ENCODE measurements at regions not wholly inside any gene's neighbourhood (a gene's known extent, or its start where the extent isn't known, plus 50 kb on each side); places are given as distances from the start of the nearest gene placed in this dataset.

DNA sequence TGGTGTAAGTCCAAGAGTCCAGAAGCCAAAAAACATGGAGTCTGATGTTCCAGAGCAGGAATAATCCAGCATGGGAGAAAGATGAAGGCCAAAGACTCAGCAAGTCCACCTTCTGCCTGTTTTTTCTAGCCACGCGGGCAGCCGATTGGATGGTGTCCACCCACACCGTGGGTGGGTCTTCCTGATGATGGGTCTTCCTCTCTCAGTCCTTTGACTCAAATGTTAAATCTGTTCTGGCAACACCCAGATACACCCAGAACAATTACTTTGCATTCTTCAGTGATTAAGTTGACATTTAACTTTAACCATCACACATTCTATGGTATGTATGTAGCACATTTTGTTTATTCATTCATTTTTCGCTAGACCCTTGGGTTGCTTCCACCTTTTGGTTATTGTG is 944.4 kb downstream of the PLA2G4A start:
- BruUV-seq (replicated peaks): no TSS peak

DNA sequence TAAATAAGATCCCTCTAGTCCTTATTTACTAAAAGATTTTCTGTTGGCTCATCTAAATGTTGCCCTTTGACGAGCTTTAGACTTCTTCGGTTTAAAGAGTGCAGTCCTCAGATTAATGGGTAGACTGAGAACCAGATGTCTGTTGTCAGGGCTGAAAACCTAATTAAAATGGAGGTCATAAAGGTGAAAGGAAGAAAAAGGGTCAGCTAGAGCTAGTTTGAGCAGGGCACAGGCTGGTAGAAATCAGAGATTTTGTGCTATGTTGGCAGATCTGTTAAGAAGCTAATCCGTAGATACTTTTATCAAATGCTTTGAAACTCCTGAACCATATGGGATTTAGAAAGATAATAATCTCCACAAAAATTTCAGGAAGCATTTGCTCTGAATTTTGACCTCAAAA is 959.0 kb downstream of the PLA2G4A start:
- Histone ChIP-seq H3K27me3 (ENCODE audit: insufficient read depth, low read depth) (no peaks in the 10 kb centered on the region), H3K36me3 (ENCODE audit: low read depth) (no peaks in the 10 kb centered on the region), H3K9me3 (ENCODE audit: insufficient read depth, low read depth) (no peaks in the 10 kb centered on the region), H3K4me3 (no peak overlapping the region), H3K27ac (no peak overlapping the region), H4K20me1 (ENCODE audit: insufficient read depth) (no peaks in the 10 kb centered on the region), H3K4me1 (replicated peaks; ENCODE audit: insufficient read depth) (no peaks in the 10 kb centered on the region), H3K79me2 (ENCODE audit: low read depth) (no peaks in the 10 kb centered on the region), H2AFZ (no peak overlapping the region), H3K9me2 (ENCODE audit: insufficient read depth) (no peaks in the 10 kb centered on the region; the same call in 1 of the 2 replicates), H3K4me2 (no peak overlapping the region), H3F3A (ENCODE audit: insufficient read depth, low read depth) (no peaks in the 10 kb centered on the region)
- no peak for DNase-seq
- TF ChIP-seq, protein P1, sequence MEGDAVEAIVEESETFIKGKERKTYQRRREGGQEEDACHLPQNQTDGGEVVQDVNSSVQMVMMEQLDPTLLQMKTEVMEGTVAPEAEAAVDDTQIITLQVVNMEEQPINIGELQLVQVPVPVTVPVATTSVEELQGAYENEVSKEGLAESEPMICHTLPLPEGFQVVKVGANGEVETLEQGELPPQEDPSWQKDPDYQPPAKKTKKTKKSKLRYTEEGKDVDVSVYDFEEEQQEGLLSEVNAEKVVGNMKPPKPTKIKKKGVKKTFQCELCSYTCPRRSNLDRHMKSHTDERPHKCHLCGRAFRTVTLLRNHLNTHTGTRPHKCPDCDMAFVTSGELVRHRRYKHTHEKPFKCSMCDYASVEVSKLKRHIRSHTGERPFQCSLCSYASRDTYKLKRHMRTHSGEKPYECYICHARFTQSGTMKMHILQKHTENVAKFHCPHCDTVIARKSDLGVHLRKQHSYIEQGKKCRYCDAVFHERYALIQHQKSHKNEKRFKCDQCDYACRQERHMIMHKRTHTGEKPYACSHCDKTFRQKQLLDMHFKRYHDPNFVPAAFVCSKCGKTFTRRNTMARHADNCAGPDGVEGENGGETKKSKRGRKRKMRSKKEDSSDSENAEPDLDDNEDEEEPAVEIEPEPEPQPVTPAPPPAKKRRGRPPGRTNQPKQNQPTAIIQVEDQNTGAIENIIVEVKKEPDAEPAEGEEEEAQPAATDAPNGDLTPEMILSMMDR (conservative IDR thresholded peaks at IDR 0.05): no peak
- TF ChIP-seq EZH2 (IDR thresholded peaks at IDR 0.05; ENCODE audit: low read depth): no peak
- intact Hi-C loops (cut with micrococcal nuclease; ENCODE audit: unreplicated experiment): no loop called here
- ChIA-PET POLR2A (ENCODE audit: unreplicated experiment) (no interaction called here), CTCF (interaction anchor here (0.6 kb wide), 1 partner anchor 54 kb away, joined by 4 read pairs; no protein-coding TSS in a partner anchor)
- BruUV-seq (replicated peaks): no TSS peak

More for the DNA sequence above, 944.4 kb downstream of the PLA2G4A start:
- no peaks in the 10 kb centered on the region for H3K79me2 ChIP-seq (ENCODE audit: low read depth)
- intact Hi-C loops (cut with micrococcal nuclease; ENCODE audit: unreplicated experiment): no loop called here
- DNase-seq: no peak
- no peaks in the 10 kb centered on the region for H3K27me3 ChIP-seq (ENCODE audit: insufficient read depth, low read depth)
- H3K9me2 ChIP-seq (ENCODE audit: insufficient read depth): no peaks in the 10 kb centered on the region
- no peak overlapping the region for H3K4me3 ChIP-seq
- ChIA-PET POLR2A (ENCODE audit: unreplicated experiment) (no interaction called here), CTCF (no interaction called here)
- H2AFZ ChIP-seq: no peak overlapping the region
- no peak overlapping the region for H3K4me2 ChIP-seq
- H3K9me3 ChIP-seq (ENCODE audit: insufficient read depth, low read depth): no peaks in the 10 kb centered on the region
- no peak overlapping the region for H3K27ac ChIP-seq
- TF ChIP-seq EZH2 (IDR thresholded peaks at IDR 0.05; ENCODE audit: low read depth): no peak
- TF ChIP-seq, protein P1 (conservative IDR thresholded peaks at IDR 0.05): no peak
- H3F3A ChIP-seq (ENCODE audit: insufficient read depth, low read depth): no peaks in the 10 kb centered on the region
- no peaks in the 10 kb centered on the region for H4K20me1 ChIP-seq (ENCODE audit: insufficient read depth)
- H3K4me1 ChIP-seq (replicated peaks; ENCODE audit: insufficient read depth): no peaks in the 10 kb centered on the region
- H3K36me3 ChIP-seq (ENCODE audit: low read depth): no peaks in the 10 kb centered on the region

DNA sequence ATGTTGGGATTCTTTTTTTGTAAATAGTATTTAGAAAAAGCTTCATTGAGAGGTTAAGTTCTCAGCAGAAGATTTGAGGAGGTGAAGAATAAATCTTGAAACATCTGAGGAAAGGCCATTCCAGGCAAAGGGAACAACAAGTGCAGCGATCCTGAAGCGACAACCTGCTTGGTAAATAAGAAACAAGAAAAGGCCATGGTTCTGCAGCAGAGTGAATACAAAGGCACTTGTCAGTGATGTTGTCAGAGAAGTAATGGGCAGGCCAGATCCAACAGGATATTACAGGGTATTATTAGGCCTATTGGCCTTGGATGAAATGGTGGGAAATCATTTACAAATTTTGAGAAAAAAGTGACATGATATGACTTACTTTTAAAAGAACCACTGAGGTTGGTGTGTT is 960.0 kb downstream of the PLA2G4A start:
- no TSS peak for BruUV-seq (replicated peaks)
- DNase-seq: no peak
- H3F3A ChIP-seq (ENCODE audit: insufficient read depth, low read depth): no peaks in the 10 kb centered on the region
- no peaks in the 10 kb centered on the region for H3K27me3 ChIP-seq (ENCODE audit: insufficient read depth, low read depth)
- ChIA-PET POLR2A (ENCODE audit: unreplicated experiment) (no interaction called here), CTCF (no interaction called here)
- intact Hi-C loops (cut with micrococcal nuclease; ENCODE audit: unreplicated experiment): no loop called here
- no peaks in the 10 kb centered on the region for H4K20me1 ChIP-seq (ENCODE audit: insufficient read depth)
- H3K27ac ChIP-seq: no peak overlapping the region
- H3K4me3 ChIP-seq: no peak overlapping the region
- no peak overlapping the region for H3K4me2 ChIP-seq
- H3K9me2 ChIP-seq (ENCODE audit: insufficient read depth): no peaks in the 10 kb centered on the region; the same call in 1 of the 2 replicates
- H3K4me1 ChIP-seq (replicated peaks; ENCODE audit: insufficient read depth): no peaks in the 10 kb centered on the region
- H3K79me2 ChIP-seq (ENCODE audit: low read depth): no peaks in the 10 kb centered on the region
- no peak for TF ChIP-seq EZH2 (IDR thresholded peaks at IDR 0.05; ENCODE audit: low read depth)
- TF ChIP-seq, protein P1 (conservative IDR thresholded peaks at IDR 0.05): no peak
- H3K36me3 ChIP-seq (ENCODE audit: low read depth): no peaks in the 10 kb centered on the region
- H2AFZ ChIP-seq: no peak overlapping the region
- no peaks in the 10 kb centered on the region for H3K9me3 ChIP-seq (ENCODE audit: insufficient read depth, low read depth)

All from PC-9 (cell line).